ENCODE measurements at regions not wholly inside any gene's neighbourhood (a gene's known extent, or its start where the extent isn't known, plus 50 kb on each side); places are given as distances from the start of the nearest gene placed in this dataset.
"Not testable (repeated sequence)": the region's sequence is repeated elsewhere in the genome, so short reads cannot be mapped to it uniquely, and the experiment has no call there.

GRCh38 chr6:150756173-150756572 is 109.3 kb upstream of the MTHFD1L start:
- Mint-ChIP-seq H3K27me3 (ENCODE audit: low read depth) (peaks cover 2% of the 10 kb centered on the region), H3K27ac (no peak overlapping the region), H3K9me3 (no peaks in the 10 kb centered on the region), H3K36me3 (ENCODE audit: low read depth) (no peaks in the 10 kb centered on the region), H3K4me3 (ENCODE audit: low read depth) (no peak overlapping the region), H3K4me1 (ENCODE audit: low read depth) (no peaks in the 10 kb centered on the region)
- DNase-seq (ENCODE audit: low spot score) = no peak
- intact Hi-C loops (cut with micrococcal nuclease) = no loop called here

- H3K9me3 Mint-ChIP-seq; DNase-seq (ENCODE audit: low spot score); H3K27ac Mint-ChIP-seq; H3K36me3 Mint-ChIP-seq (ENCODE audit: low read depth); H3K27me3 Mint-ChIP-seq (ENCODE audit: low read depth); H3K4me1 Mint-ChIP-seq (ENCODE audit: low read depth); intact Hi-C loops (cut with micrococcal nuclease); H3K4me3 Mint-ChIP-seq (ENCODE audit: low read depth): not testable (repeated sequence)
Observed at GRCh38 chr6:150757807-150758206, 107.7 kb upstream of the MTHFD1L start.

- no peaks in the 10 kb centered on the region for H3K36me3 Mint-ChIP-seq (ENCODE audit: low read depth)
Observed at GRCh38 chr6:150759483-150759882, 106.0 kb upstream of the MTHFD1L start.

GRCh38 chr6:150761771-150762170 is 103.7 kb upstream of the MTHFD1L start:
- DNase-seq (ENCODE audit: low spot score) = no peak
- Mint-ChIP-seq H3K4me1 (ENCODE audit: low read depth) (no peaks in the 10 kb centered on the region), H3K9me3 (no peaks in the 10 kb centered on the region), H3K27ac (no peak overlapping the region), H3K4me3 (ENCODE audit: low read depth) (no peak overlapping the region), H3K36me3 (ENCODE audit: low read depth) (no peaks in the 10 kb centered on the region), H3K27me3 (ENCODE audit: low read depth) (peaks cover 8% of the 10 kb centered on the region)
- intact Hi-C loops (cut with micrococcal nuclease) = no loop called here

More at GRCh38 chr6:150759483-150759882, 106.0 kb upstream of the MTHFD1L start:
- Mint-ChIP-seq H3K27me3 (ENCODE audit: low read depth) (peaks cover 3% of the 10 kb centered on the region), H3K9me3 (no peaks in the 10 kb centered on the region), H3K27ac (no peak overlapping the region), H3K4me3 (ENCODE audit: low read depth) (no peak overlapping the region), H3K4me1 (ENCODE audit: low read depth) (no peaks in the 10 kb centered on the region)
- intact Hi-C loops (cut with micrococcal nuclease) = no loop called here
- no peak for DNase-seq (ENCODE audit: low spot score)

- DNase-seq (ENCODE audit: low spot score) = no peak
- H3K4me3 Mint-ChIP-seq (ENCODE audit: low read depth) = no peak overlapping the region
- H3K27ac Mint-ChIP-seq = no peak overlapping the region
- H3K36me3 Mint-ChIP-seq (ENCODE audit: low read depth) = no peaks in the 10 kb centered on the region
- no peaks in the 10 kb centered on the region for H3K4me1 Mint-ChIP-seq (ENCODE audit: low read depth)
- H3K9me3 Mint-ChIP-seq = no peaks in the 10 kb centered on the region
- intact Hi-C loops (cut with micrococcal nuclease) = no loop called here
- peaks cover 5% of the 10 kb centered on the region for H3K27me3 Mint-ChIP-seq (ENCODE audit: low read depth)
Observed at GRCh38 chr6:150764334-150765066, 101.0 kb upstream of the MTHFD1L start.

- no peaks in the 10 kb centered on the region for H3K4me1 Mint-ChIP-seq (ENCODE audit: low read depth)
- no peaks in the 10 kb centered on the region for H3K36me3 Mint-ChIP-seq (ENCODE audit: low read depth)
- H3K27me3 Mint-ChIP-seq (ENCODE audit: low read depth) = peaks cover 5% of the 10 kb centered on the region
- no peaks in the 10 kb centered on the region for H3K9me3 Mint-ChIP-seq
- H3K4me3 Mint-ChIP-seq (ENCODE audit: low read depth) = no peak overlapping the region
- intact Hi-C loops (cut with micrococcal nuclease) = no loop called here
- no peak for DNase-seq (ENCODE audit: low spot score)
- H3K27ac Mint-ChIP-seq = no peak overlapping the region
Observed at GRCh38 chr6:150765067-150765764, 100.3 kb upstream of the MTHFD1L start.

- intact Hi-C loops (cut with micrococcal nuclease) = no loop called here
- no peaks in the 10 kb centered on the region for H3K4me1 Mint-ChIP-seq (ENCODE audit: low read depth)
- peaks cover 5% of the 10 kb centered on the region for H3K27me3 Mint-ChIP-seq (ENCODE audit: low read depth)
Observed at GRCh38 chr6:150766201-150766997, 99.1 kb upstream of the MTHFD1L start.

GRCh38 chr6:150767161-150767560 is 98.3 kb upstream of the MTHFD1L start:
- H3K4me1 Mint-ChIP-seq (ENCODE audit: low read depth) = no peaks in the 10 kb centered on the region
- no peaks in the 10 kb centered on the region for H3K9me3 Mint-ChIP-seq
- no peaks in the 10 kb centered on the region for H3K36me3 Mint-ChIP-seq (ENCODE audit: low read depth)
- peaks cover 5% of the 10 kb centered on the region for H3K27me3 Mint-ChIP-seq (ENCODE audit: low read depth)
- no peak for DNase-seq (ENCODE audit: low spot score)
- intact Hi-C loops (cut with micrococcal nuclease) = no loop called here
- no peak overlapping the region for H3K27ac Mint-ChIP-seq
- H3K4me3 Mint-ChIP-seq (ENCODE audit: low read depth) = no peak overlapping the region

More at GRCh38 chr6:150766201-150766997, 99.1 kb upstream of the MTHFD1L start:
- no peak overlapping the region for H3K4me3 Mint-ChIP-seq (ENCODE audit: low read depth)
- no peaks in the 10 kb centered on the region for H3K9me3 Mint-ChIP-seq
- no peaks in the 10 kb centered on the region for H3K36me3 Mint-ChIP-seq (ENCODE audit: low read depth)
- DNase-seq (ENCODE audit: low spot score) = no peak
- no peak overlapping the region for H3K27ac Mint-ChIP-seq

- intact Hi-C loops (cut with micrococcal nuclease) = no loop called here
- Mint-ChIP-seq H3K27ac (no peak overlapping the region), H3K4me1 (ENCODE audit: low read depth) (no peaks in the 10 kb centered on the region), H3K36me3 (ENCODE audit: low read depth) (no peaks in the 10 kb centered on the region), H3K4me3 (ENCODE audit: low read depth) (no peak overlapping the region), H3K9me3 (no peaks in the 10 kb centered on the region), H3K27me3 (ENCODE audit: low read depth) (peaks cover 5% of the 10 kb centered on the region)
- DNase-seq (ENCODE audit: low spot score) = no peak
Observed at GRCh38 chr6:150767571-150768018, 97.9 kb upstream of the MTHFD1L start.

GRCh38 chr6:150770637-150771036 is 94.9 kb upstream of the MTHFD1L start:
- intact Hi-C loops (cut with micrococcal nuclease) = no loop called here
- no peak for DNase-seq (ENCODE audit: low spot score)
- Mint-ChIP-seq H3K27ac (no peak overlapping the region), H3K27me3 (ENCODE audit: low read depth) (peaks cover 1% of the 10 kb centered on the region), H3K4me3 (ENCODE audit: low read depth) (no peak overlapping the region), H3K36me3 (ENCODE audit: low read depth) (no peaks in the 10 kb centered on the region), H3K4me1 (ENCODE audit: low read depth) (no peaks in the 10 kb centered on the region), H3K9me3 (peaks cover 18% of the 10 kb centered on the region)

GRCh38 chr6:150773969-150774368 is 91.5 kb upstream of the MTHFD1L start:
- Mint-ChIP-seq H3K9me3 (peaks cover 29% of the 10 kb centered on the region), H3K4me3 (ENCODE audit: low read depth) (no peak overlapping the region), H3K27ac (no peak overlapping the region), H3K36me3 (ENCODE audit: low read depth) (no peaks in the 10 kb centered on the region), H3K27me3 (ENCODE audit: low read depth) (no peaks in the 10 kb centered on the region), H3K4me1 (ENCODE audit: low read depth) (no peaks in the 10 kb centered on the region)
- intact Hi-C loops (cut with micrococcal nuclease) = no loop called here
- no peak for DNase-seq (ENCODE audit: low spot score)

- no peaks in the 10 kb centered on the region for H3K27me3 Mint-ChIP-seq (ENCODE audit: low read depth)
- H3K36me3 Mint-ChIP-seq (ENCODE audit: low read depth) = no peaks in the 10 kb centered on the region
- DNase-seq (ENCODE audit: low spot score) = no peak
- no peak overlapping the region for H3K4me3 Mint-ChIP-seq (ENCODE audit: low read depth)
- intact Hi-C loops (cut with micrococcal nuclease) = no loop called here
- H3K4me1 Mint-ChIP-seq (ENCODE audit: low read depth) = no peaks in the 10 kb centered on the region
- no peak overlapping the region for H3K27ac Mint-ChIP-seq
- peaks cover 29% of the 10 kb centered on the region for H3K9me3 Mint-ChIP-seq
Observed at GRCh38 chr6:150775415-150776203, 89.9 kb upstream of the MTHFD1L start.
